Mammary epithelial cell (primary cell): ENCODE measurements at regions not wholly inside any gene's neighbourhood (a gene's known extent, or its start where the extent isn't known, plus 50 kb on each side); places are given as distances from the start of the nearest gene placed in this dataset.

Experiments used
- EZH2 ChIP-seq: IDR thresholded peaks from 2 replicates; pipeline ENCODE4 v1.6.1; 2012; ENCODE audit warnings: low read length, inconsistent platforms, borderline replicate concordance
- TF ChIP-seq, protein P1 (sequence below), 2 donors: IDR thresholded peaks in 1 of 2; conservative IDR thresholded peaks in 1 of 2; 2 replicates each; pipeline ENCODE4 v1.5.1; 2011 to 2012; ENCODE audit warnings: inconsistent platforms in 2 of 2, low read length in 2 of 2, mild to moderate bottlenecking in 2 of 2, control low read depth in 1 of 2, low read depth in 1 of 2; ENCODE audit not compliant: insufficient read depth in 1 of 2; ENCODE audit errors: extremely low read depth in 1 of 2

DNA sequence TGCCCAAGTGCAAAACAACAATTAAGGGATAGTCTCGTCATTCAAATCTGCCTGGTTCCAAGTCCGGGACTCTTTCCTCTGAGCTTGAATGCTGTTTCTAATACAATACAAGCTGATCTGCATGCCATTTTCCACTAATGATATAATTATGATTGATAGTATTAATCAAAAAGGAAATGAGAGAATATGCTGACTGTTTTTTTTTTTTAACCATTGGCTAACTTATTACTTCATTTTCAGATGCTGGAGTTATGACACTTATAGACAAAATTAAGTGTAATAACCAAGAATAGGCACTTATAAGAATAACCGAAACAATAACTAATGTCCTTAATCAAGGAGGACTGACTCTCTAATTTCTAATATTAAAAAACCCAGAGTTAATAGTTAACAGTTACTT lies 343.6 kb downstream of the LPIN1 start:
- TF ChIP-seq, protein P1, sequence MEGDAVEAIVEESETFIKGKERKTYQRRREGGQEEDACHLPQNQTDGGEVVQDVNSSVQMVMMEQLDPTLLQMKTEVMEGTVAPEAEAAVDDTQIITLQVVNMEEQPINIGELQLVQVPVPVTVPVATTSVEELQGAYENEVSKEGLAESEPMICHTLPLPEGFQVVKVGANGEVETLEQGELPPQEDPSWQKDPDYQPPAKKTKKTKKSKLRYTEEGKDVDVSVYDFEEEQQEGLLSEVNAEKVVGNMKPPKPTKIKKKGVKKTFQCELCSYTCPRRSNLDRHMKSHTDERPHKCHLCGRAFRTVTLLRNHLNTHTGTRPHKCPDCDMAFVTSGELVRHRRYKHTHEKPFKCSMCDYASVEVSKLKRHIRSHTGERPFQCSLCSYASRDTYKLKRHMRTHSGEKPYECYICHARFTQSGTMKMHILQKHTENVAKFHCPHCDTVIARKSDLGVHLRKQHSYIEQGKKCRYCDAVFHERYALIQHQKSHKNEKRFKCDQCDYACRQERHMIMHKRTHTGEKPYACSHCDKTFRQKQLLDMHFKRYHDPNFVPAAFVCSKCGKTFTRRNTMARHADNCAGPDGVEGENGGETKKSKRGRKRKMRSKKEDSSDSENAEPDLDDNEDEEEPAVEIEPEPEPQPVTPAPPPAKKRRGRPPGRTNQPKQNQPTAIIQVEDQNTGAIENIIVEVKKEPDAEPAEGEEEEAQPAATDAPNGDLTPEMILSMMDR (conservative IDR thresholded peaks at IDR 0.05 in 1 of 2, IDR thresholded peaks at IDR 0.05 in 1 of 2; ENCODE audit: extremely low read depth in 1 of 2, insufficient read depth in 1 of 2, low read depth in 1 of 2, low read length in 2 of 2) = no peak
- no peak for TF ChIP-seq EZH2
